ENCODE measurements at regions not wholly inside any gene's neighbourhood (a gene's known extent, or its start where the extent isn't known, plus 50 kb on each side); places are given as distances from the start of the nearest gene placed in this dataset.

DNA sequence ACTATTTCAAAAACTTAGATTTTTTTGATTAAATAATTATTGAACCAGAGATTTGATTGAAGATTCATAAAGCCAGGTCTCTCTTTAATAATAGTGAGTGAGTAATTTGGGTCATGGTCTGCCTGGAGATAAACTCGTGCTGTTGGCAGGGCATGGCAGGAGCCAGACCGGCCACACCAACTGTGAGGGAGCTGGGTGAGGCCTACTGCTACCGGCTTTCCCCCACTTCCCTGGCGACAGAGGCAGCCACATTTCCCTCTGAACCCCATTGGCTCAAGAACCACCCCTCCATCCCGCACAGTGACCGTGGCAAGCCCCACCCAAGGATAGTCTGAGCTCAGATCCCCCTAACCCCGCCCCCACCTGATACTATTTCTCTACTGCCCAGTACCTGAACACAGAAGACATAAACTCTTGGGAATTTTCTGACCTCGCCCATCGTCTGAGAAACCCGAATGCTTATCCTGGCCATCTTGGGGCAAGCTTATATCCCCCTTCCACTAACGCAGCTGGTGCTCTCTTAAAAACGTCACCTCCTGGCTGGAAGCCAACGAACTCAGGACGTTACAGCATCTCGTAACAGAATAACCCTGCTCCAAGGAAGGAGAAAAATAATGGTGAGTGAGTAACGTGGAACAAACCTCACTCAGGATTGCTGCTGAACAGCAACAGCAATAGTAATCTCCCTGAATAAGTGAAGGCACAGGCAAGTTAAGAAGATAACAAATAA is 627.6 kb upstream of the PCDH9 start:
- H3K4me3 ChIP-seq (ENCODE audit: low read depth, low read length, poor library complexity, severe bottlenecking) = no peak overlapping the region
- intact Hi-C loops (cut with micrococcal nuclease; ENCODE audit: unreplicated experiment) = no loop called here
- no peaks in the 10 kb centered on the region for H3K9me3 ChIP-seq (ENCODE audit: low read depth, low read length, poor library complexity, severe bottlenecking)
- CTCF ChIA-PET = no interaction called here
- no peaks in the 10 kb centered on the region for H3K4me1 ChIP-seq (ENCODE audit: insufficient read depth, low read length, poor library complexity, severe bottlenecking)
- H3K36me3 ChIP-seq (ENCODE audit: insufficient read depth, low read length, poor library complexity, severe bottlenecking) = no peaks in the 10 kb centered on the region
- no peak for DNase-seq (ENCODE audit: low spot score)
- TF ChIP-seq EZH2 (IDR thresholded peaks at IDR 0.05; ENCODE audit: borderline replicate concordance, low read depth, low read length, poor library complexity, severe bottlenecking) = no peak
- TF ChIP-seq, protein P1, sequence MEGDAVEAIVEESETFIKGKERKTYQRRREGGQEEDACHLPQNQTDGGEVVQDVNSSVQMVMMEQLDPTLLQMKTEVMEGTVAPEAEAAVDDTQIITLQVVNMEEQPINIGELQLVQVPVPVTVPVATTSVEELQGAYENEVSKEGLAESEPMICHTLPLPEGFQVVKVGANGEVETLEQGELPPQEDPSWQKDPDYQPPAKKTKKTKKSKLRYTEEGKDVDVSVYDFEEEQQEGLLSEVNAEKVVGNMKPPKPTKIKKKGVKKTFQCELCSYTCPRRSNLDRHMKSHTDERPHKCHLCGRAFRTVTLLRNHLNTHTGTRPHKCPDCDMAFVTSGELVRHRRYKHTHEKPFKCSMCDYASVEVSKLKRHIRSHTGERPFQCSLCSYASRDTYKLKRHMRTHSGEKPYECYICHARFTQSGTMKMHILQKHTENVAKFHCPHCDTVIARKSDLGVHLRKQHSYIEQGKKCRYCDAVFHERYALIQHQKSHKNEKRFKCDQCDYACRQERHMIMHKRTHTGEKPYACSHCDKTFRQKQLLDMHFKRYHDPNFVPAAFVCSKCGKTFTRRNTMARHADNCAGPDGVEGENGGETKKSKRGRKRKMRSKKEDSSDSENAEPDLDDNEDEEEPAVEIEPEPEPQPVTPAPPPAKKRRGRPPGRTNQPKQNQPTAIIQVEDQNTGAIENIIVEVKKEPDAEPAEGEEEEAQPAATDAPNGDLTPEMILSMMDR (conservative IDR thresholded peaks at IDR 0.05; ENCODE audit: low read depth, low read length) = no peak
- H3K27ac ChIP-seq (ENCODE audit: low read depth, low read length, poor library complexity, severe bottlenecking) = no peak overlapping the region
- BruUV-seq (replicated peaks) = no TSS peak
- POLR2A ChIA-PET (ENCODE audit: low non-redundant PET) = no interaction called here
- H3K27me3 ChIP-seq (replicated peaks; ENCODE audit: insufficient read depth, low read depth, low read length, poor library complexity) = no peaks in the 10 kb centered on the region

DNA sequence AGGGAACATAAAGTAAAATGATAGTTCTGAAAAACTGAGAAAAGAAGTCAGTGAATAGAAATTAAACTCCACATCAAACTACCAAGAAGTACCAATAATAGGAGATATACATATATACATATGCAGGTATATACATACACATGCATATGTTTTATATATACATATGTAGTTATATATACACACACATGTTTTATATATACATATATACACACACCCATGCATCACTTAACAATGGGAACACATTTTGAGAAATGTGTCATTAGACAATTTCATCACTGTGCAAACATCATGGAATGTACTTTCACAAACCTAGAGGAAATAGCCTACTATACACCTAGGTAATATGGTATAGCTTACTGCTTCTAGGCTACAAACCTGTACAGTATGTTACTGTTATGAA is 626.8 kb upstream of the PCDH9 start:
- H3K4me3 ChIP-seq (ENCODE audit: low read depth, low read length, poor library complexity, severe bottlenecking) = no peak overlapping the region
- H3K9me3 ChIP-seq (ENCODE audit: low read depth, low read length, poor library complexity, severe bottlenecking) = no peaks in the 10 kb centered on the region
- H3K36me3 ChIP-seq (ENCODE audit: insufficient read depth, low read length, poor library complexity, severe bottlenecking) = no peaks in the 10 kb centered on the region
- no peaks in the 10 kb centered on the region for H3K4me1 ChIP-seq (ENCODE audit: insufficient read depth, low read length, poor library complexity, severe bottlenecking)
- CTCF ChIA-PET = no interaction called here
- BruUV-seq (replicated peaks) = no TSS peak
- intact Hi-C loops (cut with micrococcal nuclease; ENCODE audit: unreplicated experiment) = no loop called here
- no peak for TF ChIP-seq EZH2 (IDR thresholded peaks at IDR 0.05; ENCODE audit: borderline replicate concordance, low read depth, low read length, poor library complexity, severe bottlenecking)
- TF ChIP-seq, protein P1 (conservative IDR thresholded peaks at IDR 0.05; ENCODE audit: low read depth, low read length) = no peak
- POLR2A ChIA-PET (ENCODE audit: low non-redundant PET) = no interaction called here
- no peak for DNase-seq (ENCODE audit: low spot score)
- no peaks in the 10 kb centered on the region for H3K27me3 ChIP-seq (replicated peaks; ENCODE audit: insufficient read depth, low read depth, low read length, poor library complexity)
- H3K27ac ChIP-seq (ENCODE audit: low read depth, low read length, poor library complexity, severe bottlenecking) = no peak overlapping the region

DNA sequence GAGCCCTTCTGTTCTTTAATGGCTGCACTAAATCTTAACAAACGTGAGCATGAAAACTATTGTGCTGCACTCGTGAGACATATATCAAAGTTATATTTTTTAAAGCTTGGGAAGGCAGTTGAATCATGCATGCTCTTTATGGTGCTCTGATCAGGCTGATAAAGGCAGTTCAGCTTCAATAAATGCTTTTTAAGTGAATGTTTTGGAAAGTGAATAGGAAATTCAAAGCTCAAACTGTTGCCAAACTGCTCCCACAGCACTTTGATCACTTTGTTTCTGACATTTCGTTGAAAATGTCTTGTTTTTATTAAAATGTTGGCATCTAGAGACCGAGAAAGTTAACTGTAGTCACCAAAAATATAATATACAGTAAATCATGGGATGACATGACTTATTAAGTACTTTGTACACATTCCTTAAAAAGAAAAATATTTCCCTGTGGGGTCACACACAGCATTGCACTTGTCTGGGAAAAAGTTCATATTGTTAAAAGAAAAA is 625.7 kb upstream of the PCDH9 start:
- TF ChIP-seq EZH2 (IDR thresholded peaks at IDR 0.05; ENCODE audit: borderline replicate concordance, low read depth, low read length, poor library complexity, severe bottlenecking) = no peak
- TF ChIP-seq, protein P1 (conservative IDR thresholded peaks at IDR 0.05; ENCODE audit: low read depth, low read length) = no peak
- intact Hi-C loops (cut with micrococcal nuclease; ENCODE audit: unreplicated experiment) = no loop called here
- Histone ChIP-seq H3K4me3 (ENCODE audit: low read depth, low read length, poor library complexity, severe bottlenecking) (no peak overlapping the region), H3K36me3 (ENCODE audit: insufficient read depth, low read length, poor library complexity, severe bottlenecking) (no peaks in the 10 kb centered on the region), H3K9me3 (ENCODE audit: low read depth, low read length, poor library complexity, severe bottlenecking) (no peaks in the 10 kb centered on the region), H3K4me1 (ENCODE audit: insufficient read depth, low read length, poor library complexity, severe bottlenecking) (no peaks in the 10 kb centered on the region), H3K27me3 (replicated peaks; ENCODE audit: insufficient read depth, low read depth, low read length, poor library complexity) (no peaks in the 10 kb centered on the region), H3K27ac (ENCODE audit: low read depth, low read length, poor library complexity, severe bottlenecking) (no peak overlapping the region)
- ChIA-PET POLR2A (ENCODE audit: low non-redundant PET) (no interaction called here), CTCF (no interaction called here)
- BruUV-seq (replicated peaks) = no TSS peak
- no peak for DNase-seq (ENCODE audit: low spot score)

Measured in A673 (cell line).